GM18870 (cell line): ENCODE measurements at regions not wholly inside any gene's neighbourhood (a gene's known extent, or its start where the extent isn't known, plus 50 kb on each side); places are given as distances from the start of the nearest gene placed in this dataset.

Experiments
- ATAC-seq: cut with Tn5 transposase; IDR thresholded peaks from one replicate; pipeline ENCODE4 v1.9.1; 2021; ENCODE audit warnings: moderate library complexity; ENCODE audit not compliant: unreplicated experiment

DNA sequence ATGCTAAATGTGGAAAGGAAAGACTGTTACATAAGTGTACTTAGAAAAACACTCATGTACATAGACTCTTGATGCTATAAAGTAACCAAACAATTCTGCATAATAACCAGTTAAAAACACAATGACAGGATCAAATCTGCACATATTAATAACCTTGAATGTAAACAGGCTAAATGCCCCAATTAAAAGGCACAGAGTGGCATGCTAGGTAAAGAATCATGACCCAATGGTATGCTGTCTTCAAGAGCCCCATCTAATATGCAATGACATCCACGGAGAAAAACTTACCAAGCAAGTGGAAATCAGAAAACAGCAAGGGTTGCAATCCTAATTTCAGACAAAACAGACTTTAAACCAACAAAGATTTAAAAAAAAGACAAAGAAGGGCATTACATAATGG lies 644.8 kb upstream of the PKN2 start:
- no peak for ATAC-seq

DNA sequence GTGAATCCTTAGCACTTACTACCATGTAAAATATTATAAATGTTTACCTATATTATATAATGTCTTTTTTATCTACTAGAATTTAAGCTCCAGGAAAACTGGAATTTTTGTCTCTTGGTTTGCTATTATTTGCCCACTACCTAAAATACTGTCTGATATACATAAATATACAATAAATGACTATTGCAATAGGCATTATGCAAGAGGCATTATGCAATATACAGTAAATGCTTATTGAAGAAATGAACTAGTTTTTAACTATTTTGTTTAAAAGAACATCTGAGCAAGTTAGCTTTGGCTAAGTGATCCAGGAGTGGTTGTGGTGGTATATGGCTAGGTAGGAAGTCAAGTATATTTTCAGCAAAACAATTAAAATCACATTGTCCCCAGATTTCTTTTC lies 640.2 kb upstream of the PKN2 start:
- no peak for ATAC-seq

DNA sequence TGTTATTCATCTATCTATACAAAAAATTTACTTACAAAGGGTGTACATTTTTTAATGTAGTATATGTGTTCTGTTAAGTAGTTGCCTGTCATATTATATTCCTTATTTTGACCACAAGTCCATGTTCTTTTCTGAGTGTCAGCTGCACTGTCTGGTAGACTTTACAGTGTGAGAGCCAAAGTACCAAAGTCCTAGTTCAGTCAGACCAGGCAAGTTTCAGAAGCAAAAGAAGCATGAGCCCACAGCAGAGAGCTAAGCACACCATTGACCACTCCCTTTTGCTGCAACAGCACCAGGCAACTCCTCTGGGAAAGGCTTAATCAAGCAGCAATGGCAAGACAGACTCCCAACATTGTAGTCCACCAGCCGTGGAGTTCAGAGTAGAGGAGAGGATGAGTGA lies 631.9 kb upstream of the PKN2 start:
- no peak for ATAC-seq

GRCh38 chr1:88053065-88053464 lies 631.0 kb upstream of the PKN2 start:
- no peak for ATAC-seq

- ATAC-seq: no peak
These were observed 627.2 kb upstream of the PKN2 start for GRCh38 chr1:88056881-88057280.

DNA sequence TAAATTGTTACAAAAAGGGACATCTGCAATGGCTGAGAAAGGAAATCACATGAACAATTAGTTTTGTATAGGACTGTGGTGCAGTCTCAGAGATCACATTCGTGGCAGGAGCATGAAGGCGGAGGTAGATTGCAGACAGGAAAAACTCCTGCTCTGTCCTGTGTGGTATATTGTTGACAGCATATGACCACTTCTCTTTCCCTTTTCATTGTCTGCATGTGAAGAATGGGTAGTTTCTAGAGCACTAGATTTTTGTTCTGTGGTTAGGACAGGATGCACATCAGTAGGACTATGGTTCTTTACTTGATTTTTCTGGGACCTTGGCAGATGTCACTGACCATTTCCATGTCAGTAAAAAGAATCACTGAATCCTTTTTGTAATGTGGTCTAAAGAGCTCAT lies 625.9 kb upstream of the PKN2 start:
- no peak for ATAC-seq

- no peak for ATAC-seq
These were observed 623.9 kb upstream of the PKN2 start for GRCh38 chr1:88060112-88060673.

- no peak for ATAC-seq
These were observed 623.2 kb upstream of the PKN2 start for GRCh38 chr1:88060750-88061491.

DNA sequence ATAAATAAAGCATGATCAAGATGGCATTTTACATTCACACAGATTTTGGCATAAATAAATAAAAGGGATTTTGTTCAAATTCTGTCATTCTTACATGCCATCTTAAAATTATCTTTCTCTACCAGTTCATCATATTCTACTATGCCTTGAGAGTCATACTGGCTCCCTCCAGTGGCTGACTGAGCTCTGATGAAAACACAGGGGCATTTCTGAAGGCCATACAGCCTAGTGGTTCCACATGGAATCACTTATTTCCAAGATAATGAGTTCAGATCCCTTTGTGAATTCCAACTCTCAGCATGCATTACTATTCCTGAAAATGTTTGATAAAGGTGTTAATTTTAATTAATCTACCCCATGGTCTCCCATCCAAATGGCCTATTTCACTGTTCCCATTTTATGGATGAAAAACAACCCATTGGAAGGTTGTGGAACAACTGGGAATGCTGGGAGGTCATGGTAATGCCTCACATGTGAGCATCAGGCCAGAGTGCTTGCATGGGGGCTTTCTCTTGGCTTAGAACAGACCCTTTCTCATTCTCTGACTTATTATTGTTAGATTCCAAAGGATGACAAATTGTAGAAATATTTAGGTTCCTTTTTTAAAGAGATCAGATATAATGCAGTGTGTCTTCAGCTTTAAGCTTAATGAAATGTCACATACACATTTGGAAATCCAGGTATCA lies 622.4 kb upstream of the PKN2 start:
- ATAC-seq: no peak

- no peak for ATAC-seq
These were observed 621.4 kb upstream of the PKN2 start for GRCh38 chr1:88062650-88063153.

DNA sequence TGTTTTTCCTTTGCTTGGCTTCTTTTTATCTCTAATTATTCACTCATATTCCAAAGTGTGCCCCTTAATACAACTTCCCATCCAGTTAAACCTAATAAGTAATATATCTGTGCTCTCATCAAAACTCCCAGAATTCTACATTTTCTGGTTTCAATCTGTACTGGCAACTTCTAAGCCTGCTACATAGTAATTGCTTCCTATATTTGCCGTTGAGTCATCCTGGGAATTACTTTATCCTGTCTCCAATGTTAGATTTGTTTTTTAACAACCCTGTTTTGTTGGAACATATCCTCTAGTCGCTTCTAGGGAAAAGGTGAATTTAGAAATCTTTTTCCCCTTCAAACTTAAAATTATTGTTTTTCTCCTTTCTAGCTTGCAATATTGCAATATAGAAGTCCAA lies 620.5 kb upstream of the PKN2 start:
- ATAC-seq: no peak

DNA sequence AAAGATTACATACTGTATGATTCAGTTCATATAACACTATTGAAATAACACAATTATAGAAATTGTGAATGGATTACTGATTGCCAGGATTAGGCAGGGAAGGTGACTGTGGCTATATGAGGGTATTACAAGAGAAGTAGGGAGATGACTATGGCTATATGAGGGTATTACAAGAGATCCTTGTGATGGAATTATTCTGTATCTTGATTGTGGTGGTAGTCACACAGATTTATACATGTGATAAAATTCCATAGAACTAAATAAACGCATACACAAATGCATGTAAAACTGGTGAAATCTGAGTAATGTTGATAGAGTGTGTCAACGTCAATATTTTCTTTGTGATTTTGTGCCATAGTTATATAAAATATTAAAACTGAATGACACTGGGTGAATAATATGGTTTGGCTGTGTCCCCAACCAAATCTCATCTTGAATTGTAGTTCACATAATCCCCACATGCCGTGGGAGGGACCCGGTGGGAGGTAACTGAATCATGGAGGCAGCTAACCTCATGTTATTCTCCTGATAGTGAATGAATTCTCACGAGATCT lies 615.6 kb upstream of the PKN2 start:
- no peak for ATAC-seq

GRCh38 chr1:88070956-88071355 lies 613.1 kb upstream of the PKN2 start:
- no peak for ATAC-seq

- no peak for ATAC-seq
These were observed 609.4 kb upstream of the PKN2 start for GRCh38 chr1:88074661-88075060.

DNA sequence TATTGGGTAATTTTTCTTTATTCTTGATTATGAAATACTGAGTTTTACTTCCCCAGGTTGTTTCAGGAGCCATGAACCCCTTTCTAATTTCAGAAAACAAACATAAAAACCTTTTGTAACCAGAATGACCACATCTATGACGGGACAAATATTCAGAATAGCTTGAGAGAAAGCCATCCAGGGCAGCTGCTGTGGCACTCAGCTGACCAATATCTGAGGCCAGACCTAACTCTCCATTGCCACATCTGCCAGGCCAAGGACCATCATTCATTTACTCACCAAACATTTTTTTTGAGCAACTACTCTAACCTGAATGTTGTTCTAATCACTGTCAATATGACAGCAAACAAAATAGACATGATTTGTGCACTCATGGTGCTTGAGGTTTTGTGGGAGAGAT lies 608.3 kb upstream of the PKN2 start:
- no peak for ATAC-seq

- ATAC-seq: no peak
These were observed 605.0 kb upstream of the PKN2 start for GRCh38 chr1:88079036-88079435.

GRCh38 chr1:88080875-88081274 lies 603.2 kb upstream of the PKN2 start:
- no peak for ATAC-seq

GRCh38 chr1:88088481-88088880 lies 595.6 kb upstream of the PKN2 start:
- ATAC-seq: no peak

DNA sequence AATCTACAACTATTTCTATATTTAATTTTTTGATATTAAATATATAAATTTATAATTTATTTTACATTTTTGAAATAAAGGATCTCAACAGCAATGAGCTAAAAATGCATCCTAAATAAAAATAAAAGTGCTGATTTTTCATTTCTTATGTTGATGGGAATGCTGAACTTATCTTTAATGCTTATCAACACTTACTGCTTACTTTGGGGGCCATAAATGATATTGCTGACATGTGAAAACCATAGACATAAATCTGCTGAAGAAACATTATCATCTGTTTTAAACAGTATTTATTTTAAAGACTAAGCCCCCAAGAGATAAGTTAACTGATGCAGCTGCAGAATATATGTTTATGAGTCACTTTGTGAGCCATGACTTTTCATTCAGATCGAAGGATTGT lies 594.1 kb upstream of the PKN2 start:
- no peak for ATAC-seq

- ATAC-seq: no peak
These were observed 585.2 kb upstream of the PKN2 start for GRCh38 chr1:88098881-88099280.

DNA sequence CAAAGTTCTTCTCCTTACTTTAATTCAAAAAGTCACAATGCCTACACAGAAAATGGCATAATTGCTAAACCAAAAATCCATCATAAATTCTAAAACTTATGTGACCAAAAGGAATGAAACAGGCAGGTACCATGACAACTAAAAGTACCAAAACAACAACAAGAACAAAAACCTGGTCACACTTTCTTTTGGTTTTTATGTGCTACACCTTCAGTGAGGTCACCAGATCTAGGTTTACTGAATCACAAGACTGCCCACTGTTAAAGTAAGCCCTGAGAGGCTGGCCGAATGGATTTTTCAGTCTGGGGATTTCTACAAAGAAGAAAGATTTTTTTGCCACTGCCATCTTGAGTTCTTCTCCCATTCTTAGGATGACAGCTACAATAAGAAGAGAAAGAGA lies 583.0 kb upstream of the PKN2 start:
- ATAC-seq: no peak

DNA sequence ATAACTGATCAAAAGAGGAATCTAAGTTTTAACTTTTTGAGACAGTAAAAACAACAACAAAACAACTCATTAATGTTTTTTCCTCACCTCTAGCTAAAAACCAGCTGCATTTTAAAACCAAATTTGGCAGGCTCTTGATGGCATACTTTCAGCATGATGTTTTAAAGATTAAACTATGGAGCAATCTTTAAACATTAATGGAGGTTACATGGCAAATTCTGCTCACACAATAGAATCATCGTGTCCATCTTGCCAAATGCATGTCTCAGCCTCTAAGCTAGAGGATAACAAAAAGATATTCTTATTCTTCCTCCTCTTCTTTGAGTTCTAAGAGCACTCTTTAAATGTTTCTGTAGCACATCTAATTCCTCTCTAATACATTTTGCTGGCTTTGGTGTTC lies 579.8 kb upstream of the PKN2 start:
- no peak for ATAC-seq
